ENCODE measurements at regions not wholly inside any gene's neighbourhood (a gene's known extent, or its start where the extent isn't known, plus 50 kb on each side); places are given as distances from the start of the nearest gene placed in this dataset.
"Not testable (repeated sequence)": the region's sequence is repeated elsewhere in the genome, so short reads cannot be mapped to it uniquely, and the experiment has no call there.

GRCh38 chr9:62874213-62874612 is 1684.4 kb downstream of the SPATA31A7 start:
- not testable (repeated sequence) for TF ChIP-seq ZNF460 (CRISPR knock-in tag; IDR thresholded peaks at IDR 0.05; ENCODE audit: borderline replicate concordance); KDM5A (IDR thresholded peaks at IDR 0.05; ENCODE audit: borderline replicate concordance, low read length); ATF7 (IDR thresholded peaks at IDR 0.05); ATF7 (CRISPR knock-in tag; IDR thresholded peaks at IDR 0.05); CTCF (CRISPR knock-in tag; IDR thresholded peaks at IDR 0.05); ZBTB49 (CRISPR knock-in tag; IDR thresholded peaks at IDR 0.05; ENCODE audit: borderline replicate concordance); ZNF800 (CRISPR knock-in tag; IDR thresholded peaks at IDR 0.05); POLR2AphosphoS2 (IDR thresholded peaks at IDR 0.05; ENCODE audit: low read depth, low read length); SMARCE1 (IDR thresholded peaks at IDR 0.05; ENCODE audit: borderline replicate concordance); ZNF3 (CRISPR knock-in tag; IDR thresholded peaks at IDR 0.05); PAXIP1 (CRISPR knock-in tag; conservative IDR thresholded peaks at IDR 0.05); ZBTB40 (IDR thresholded peaks at IDR 0.05); ZBTB40 (CRISPR knock-in tag; IDR thresholded peaks at IDR 0.05); SP1 (IDR thresholded peaks at IDR 0.05); SP1 (CRISPR knock-in tag; IDR thresholded peaks at IDR 0.05)

Measured in HepG2 (cell line).